ENCODE measurements at regions not wholly inside any gene's neighbourhood (a gene's known extent, or its start where the extent isn't known, plus 50 kb on each side); places are given as distances from the start of the nearest gene placed in this dataset.
A peak's percentile ranks its signal among the peaks of the same experiment; 100 is the strongest.
"Not testable (repeated sequence)": the region's sequence is repeated elsewhere in the genome, so short reads cannot be mapped to it uniquely, and the experiment has no call there.

GRCh38 chr3:40877631-40878463, 321.5 kb upstream of the CTNNB1 start:
- Histone ChIP-seq H3K4me3 (ENCODE audit: low read depth, low read length) (peak overlapping the region; percentile 48), H3K27me3 (ENCODE audit: insufficient read depth, low read length) (no peaks in the 10 kb centered on the region), H3K79me2 (ENCODE audit: control insufficient read depth, insufficient read depth, low read length, unreplicated experiment) (no peaks in the 10 kb centered on the region), H2AFZ (ENCODE audit: low read length, unreplicated experiment) (peak overlapping the region; percentile 74), H3K27ac (ENCODE audit: low read depth, low read length) (peak overlapping the region; percentile 71), H3K4me1 (ENCODE audit: control insufficient read depth, insufficient read depth, low read length, unreplicated experiment) (peaks cover 26% of the 10 kb centered on the region), H3K36me3 (ENCODE audit: insufficient read depth, low read length) (no peaks in the 10 kb centered on the region)

GRCh38 chr3:40878464-40878905, 320.8 kb upstream of the CTNNB1 start:
- H3K4me1 ChIP-seq (ENCODE audit: control insufficient read depth, insufficient read depth, low read length, unreplicated experiment) = peaks cover 26% of the 10 kb centered on the region
- no peaks in the 10 kb centered on the region for H3K27me3 ChIP-seq (ENCODE audit: insufficient read depth, low read length)
- H3K36me3 ChIP-seq (ENCODE audit: insufficient read depth, low read length) = no peaks in the 10 kb centered on the region
- no peaks in the 10 kb centered on the region for H3K79me2 ChIP-seq (ENCODE audit: control insufficient read depth, insufficient read depth, low read length, unreplicated experiment)
- H3K4me3 ChIP-seq (ENCODE audit: low read depth, low read length) = peak overlapping the region; percentile 48
- peak overlapping the region; percentile 71 for H3K27ac ChIP-seq (ENCODE audit: low read depth, low read length)
- peak overlapping the region; percentile 74 for H2AFZ ChIP-seq (ENCODE audit: low read length, unreplicated experiment)

- Histone ChIP-seq H3K36me3 (ENCODE audit: insufficient read depth, low read length) (no peaks in the 10 kb centered on the region), H3K27ac (ENCODE audit: low read depth, low read length) (no peak overlapping the region), H2AFZ (ENCODE audit: low read length, unreplicated experiment) (no peak overlapping the region), H3K4me3 (ENCODE audit: low read depth, low read length) (no peak overlapping the region), H3K27me3 (ENCODE audit: insufficient read depth, low read length) (no peaks in the 10 kb centered on the region), H3K4me1 (ENCODE audit: control insufficient read depth, insufficient read depth, low read length, unreplicated experiment) (no peaks in the 10 kb centered on the region), H3K79me2 (ENCODE audit: control insufficient read depth, insufficient read depth, low read length, unreplicated experiment) (no peaks in the 10 kb centered on the region)
Observed at GRCh38 chr3:40885430-40885829, 313.9 kb upstream of the CTNNB1 start.

GRCh38 chr3:40886660-40887425, 312.5 kb upstream of the CTNNB1 start:
- Histone ChIP-seq H3K36me3 (ENCODE audit: insufficient read depth, low read length) (no peaks in the 10 kb centered on the region), H2AFZ (ENCODE audit: low read length, unreplicated experiment) (no peak overlapping the region), H3K4me1 (ENCODE audit: control insufficient read depth, insufficient read depth, low read length, unreplicated experiment) (no peaks in the 10 kb centered on the region), H3K4me3 (ENCODE audit: low read depth, low read length) (no peak overlapping the region), H3K27me3 (ENCODE audit: insufficient read depth, low read length) (no peaks in the 10 kb centered on the region), H3K79me2 (ENCODE audit: control insufficient read depth, insufficient read depth, low read length, unreplicated experiment) (no peaks in the 10 kb centered on the region), H3K27ac (ENCODE audit: low read depth, low read length) (no peak overlapping the region)

GRCh38 chr3:40891186-40891585, 308.1 kb upstream of the CTNNB1 start:
- no peaks in the 10 kb centered on the region for H3K36me3 ChIP-seq (ENCODE audit: insufficient read depth, low read length)
- H2AFZ ChIP-seq (ENCODE audit: low read length, unreplicated experiment) = no peak overlapping the region
- no peaks in the 10 kb centered on the region for H3K79me2 ChIP-seq (ENCODE audit: control insufficient read depth, insufficient read depth, low read length, unreplicated experiment)
- no peaks in the 10 kb centered on the region for H3K4me1 ChIP-seq (ENCODE audit: control insufficient read depth, insufficient read depth, low read length, unreplicated experiment)
- H3K27me3 ChIP-seq (ENCODE audit: insufficient read depth, low read length) = no peaks in the 10 kb centered on the region
- no peak overlapping the region for H3K4me3 ChIP-seq (ENCODE audit: low read depth, low read length)
- H3K27ac ChIP-seq (ENCODE audit: low read depth, low read length) = no peak overlapping the region

GRCh38 chr3:40895109-40895508, 304.2 kb upstream of the CTNNB1 start:
- Histone ChIP-seq H3K4me1 (ENCODE audit: control insufficient read depth, insufficient read depth, low read length, unreplicated experiment) (peaks cover 12% of the 10 kb centered on the region), H3K79me2 (ENCODE audit: control insufficient read depth, insufficient read depth, low read length, unreplicated experiment) (no peaks in the 10 kb centered on the region), H3K4me3 (ENCODE audit: low read depth, low read length) (no peak overlapping the region), H3K27me3 (ENCODE audit: insufficient read depth, low read length) (no peaks in the 10 kb centered on the region), H3K36me3 (ENCODE audit: insufficient read depth, low read length) (no peaks in the 10 kb centered on the region), H2AFZ (ENCODE audit: low read length, unreplicated experiment) (no peak overlapping the region), H3K27ac (ENCODE audit: low read depth, low read length) (no peak overlapping the region)

- Histone ChIP-seq H3K27me3 (ENCODE audit: insufficient read depth, low read length) (no peaks in the 10 kb centered on the region), H3K4me1 (ENCODE audit: control insufficient read depth, insufficient read depth, low read length, unreplicated experiment) (peaks cover 12% of the 10 kb centered on the region), H3K36me3 (ENCODE audit: insufficient read depth, low read length) (no peaks in the 10 kb centered on the region), H3K27ac (ENCODE audit: low read depth, low read length) (no peak overlapping the region), H3K79me2 (ENCODE audit: control insufficient read depth, insufficient read depth, low read length, unreplicated experiment) (no peaks in the 10 kb centered on the region), H3K4me3 (ENCODE audit: low read depth, low read length) (no peak overlapping the region), H2AFZ (ENCODE audit: low read length, unreplicated experiment) (no peak overlapping the region)
Observed at GRCh38 chr3:40899286-40899712, 300.0 kb upstream of the CTNNB1 start.

- H3K27ac ChIP-seq (ENCODE audit: low read depth, low read length) = no peak overlapping the region
- no peak overlapping the region for H3K4me3 ChIP-seq (ENCODE audit: low read depth, low read length)
- H3K4me1 ChIP-seq (ENCODE audit: control insufficient read depth, insufficient read depth, low read length, unreplicated experiment) = peaks cover 12% of the 10 kb centered on the region
- H2AFZ ChIP-seq (ENCODE audit: low read length, unreplicated experiment) = no peak overlapping the region
- no peaks in the 10 kb centered on the region for H3K79me2 ChIP-seq (ENCODE audit: control insufficient read depth, insufficient read depth, low read length, unreplicated experiment)
- no peaks in the 10 kb centered on the region for H3K36me3 ChIP-seq (ENCODE audit: insufficient read depth, low read length)
- no peaks in the 10 kb centered on the region for H3K27me3 ChIP-seq (ENCODE audit: insufficient read depth, low read length)
Observed at GRCh38 chr3:40901298-40901697, 298.0 kb upstream of the CTNNB1 start.

GRCh38 chr3:40901796-40902195, 297.5 kb upstream of the CTNNB1 start:
- H3K36me3 ChIP-seq (ENCODE audit: insufficient read depth, low read length) = no peaks in the 10 kb centered on the region
- no peak overlapping the region for H3K27ac ChIP-seq (ENCODE audit: low read depth, low read length)
- H3K4me1 ChIP-seq (ENCODE audit: control insufficient read depth, insufficient read depth, low read length, unreplicated experiment) = peaks cover 12% of the 10 kb centered on the region
- H3K27me3 ChIP-seq (ENCODE audit: insufficient read depth, low read length) = no peaks in the 10 kb centered on the region
- H3K79me2 ChIP-seq (ENCODE audit: control insufficient read depth, insufficient read depth, low read length, unreplicated experiment) = no peaks in the 10 kb centered on the region
- no peak overlapping the region for H3K4me3 ChIP-seq (ENCODE audit: low read depth, low read length)
- H2AFZ ChIP-seq (ENCODE audit: low read length, unreplicated experiment) = no peak overlapping the region

- H3K36me3 ChIP-seq (ENCODE audit: insufficient read depth, low read length); H2AFZ ChIP-seq (ENCODE audit: low read length, unreplicated experiment); H3K4me3 ChIP-seq (ENCODE audit: low read depth, low read length): not testable (repeated sequence)
Observed at GRCh38 chr3:40907907-40908465, 291.3 kb upstream of the CTNNB1 start.

More at GRCh38 chr3:40907907-40908465, 291.3 kb upstream of the CTNNB1 start:
- H3K27ac ChIP-seq (ENCODE audit: low read depth, low read length); H3K27me3 ChIP-seq (ENCODE audit: insufficient read depth, low read length); H3K4me1 ChIP-seq (ENCODE audit: control insufficient read depth, insufficient read depth, low read length, unreplicated experiment); H3K79me2 ChIP-seq (ENCODE audit: control insufficient read depth, insufficient read depth, low read length, unreplicated experiment): not testable (repeated sequence)

Measured in ACC112 (cell line).